Nephron progenitor cell (in vitro differentiated cells): ENCODE measurements at regions not wholly inside any gene's neighbourhood (a gene's known extent, or its start where the extent isn't known, plus 50 kb on each side); places are given as distances from the start of the nearest gene placed in this dataset.

Source experiments
- DNase-seq: peaks from one replicate; pipeline ENCODE4 v3.0.0; 2021
- H3K27ac Mint-ChIP-seq: 2 replicates; pipeline ENCODE4 v1.8.0; 2021; ENCODE audit warnings: mild to moderate bottlenecking, moderate library complexity, mixed read lengths
- H3K27me3 Mint-ChIP-seq: 2 replicates; pipeline ENCODE4 v1.8.0; 2021; ENCODE audit warnings: mild to moderate bottlenecking, low read depth, mixed read lengths; ENCODE audit not compliant: poor library complexity
- H3K36me3 Mint-ChIP-seq: 2 replicates; pipeline ENCODE4 v1.8.0; 2021; ENCODE audit warnings: low read depth, mixed read lengths
- H3K4me1 Mint-ChIP-seq: 2 replicates; pipeline ENCODE4 v1.8.0; 2021; ENCODE audit warnings: mixed read lengths
- H3K4me3 Mint-ChIP-seq: 2 replicates; pipeline ENCODE4 v1.8.0; 2021; ENCODE audit warnings: mild to moderate bottlenecking, moderate library complexity, mixed read lengths
- H3K9me3 Mint-ChIP-seq: 2 replicates; pipeline ENCODE4 v1.8.0; 2021; ENCODE audit warnings: mild to moderate bottlenecking, moderate library complexity, mixed read lengths
- CTCF ChIP-seq: fragments of 200-600 bp; sonication (generic); IDR thresholded peaks from 2 replicates; pipeline ENCODE4 v1.5.0; 2021; ENCODE audit warnings: antibody characterized with exemption

GRCh38 chr18:22830511-22830910 is 102.6 kb upstream of the RBBP8 start:
- Mint-ChIP-seq H3K4me3 (no peak overlapping the region), H3K9me3 (no peaks in the 10 kb centered on the region), H3K36me3 (no peaks in the 10 kb centered on the region), H3K27me3 (no peaks in the 10 kb centered on the region), H3K27ac (no peak overlapping the region), H3K4me1 (no peaks in the 10 kb centered on the region)
- no peak for DNase-seq
- TF ChIP-seq CTCF, result no peak

- no peaks in the 10 kb centered on the region for H3K9me3 Mint-ChIP-seq
- H3K36me3 Mint-ChIP-seq, result no peaks in the 10 kb centered on the region
- no peak overlapping the region for H3K4me3 Mint-ChIP-seq
- no peak for DNase-seq
- no peaks in the 10 kb centered on the region for H3K27me3 Mint-ChIP-seq
- TF ChIP-seq CTCF, result no peak
- no peak overlapping the region for H3K27ac Mint-ChIP-seq
- no peaks in the 10 kb centered on the region for H3K4me1 Mint-ChIP-seq
Observed at GRCh38 chr18:22831441-22831904, 101.7 kb upstream of the RBBP8 start.

GRCh38 chr18:22836932-22837331 is 96.2 kb upstream of the RBBP8 start:
- no peak overlapping the region for H3K4me3 Mint-ChIP-seq
- H3K4me1 Mint-ChIP-seq, result no peaks in the 10 kb centered on the region
- no peak for DNase-seq
- H3K36me3 Mint-ChIP-seq, result no peaks in the 10 kb centered on the region
- no peaks in the 10 kb centered on the region for H3K9me3 Mint-ChIP-seq
- no peak for TF ChIP-seq CTCF
- H3K27ac Mint-ChIP-seq, result no peak overlapping the region
- H3K27me3 Mint-ChIP-seq, result peaks cover 4% of the 10 kb centered on the region

GRCh38 chr18:22838221-22838620 is 94.9 kb upstream of the RBBP8 start:
- peaks cover 4% of the 10 kb centered on the region for H3K27me3 Mint-ChIP-seq
- no peak overlapping the region for H3K27ac Mint-ChIP-seq
- no peak overlapping the region for H3K4me3 Mint-ChIP-seq
- DNase-seq, result no peak
- TF ChIP-seq CTCF, result no peak
- no peaks in the 10 kb centered on the region for H3K4me1 Mint-ChIP-seq
- H3K9me3 Mint-ChIP-seq, result no peaks in the 10 kb centered on the region
- H3K36me3 Mint-ChIP-seq, result no peaks in the 10 kb centered on the region

GRCh38 chr18:22838639-22839277 is 94.4 kb upstream of the RBBP8 start:
- Mint-ChIP-seq H3K36me3 (no peaks in the 10 kb centered on the region), H3K9me3 (no peaks in the 10 kb centered on the region), H3K4me3 (no peak overlapping the region), H3K27ac (no peak overlapping the region), H3K4me1 (no peaks in the 10 kb centered on the region), H3K27me3 (peaks cover 4% of the 10 kb centered on the region)
- DNase-seq, result no peak
- no peak for TF ChIP-seq CTCF

- H3K4me1 Mint-ChIP-seq, result no peaks in the 10 kb centered on the region
- no peak for TF ChIP-seq CTCF
Observed at GRCh38 chr18:22839340-22839821, 93.7 kb upstream of the RBBP8 start.

More at GRCh38 chr18:22839340-22839821, 93.7 kb upstream of the RBBP8 start:
- Mint-ChIP-seq H3K27me3 (peaks cover 4% of the 10 kb centered on the region), H3K36me3 (no peaks in the 10 kb centered on the region), H3K9me3 (no peaks in the 10 kb centered on the region), H3K4me3 (no peak overlapping the region), H3K27ac (no peak overlapping the region)
- no peak for DNase-seq
